Cardiac muscle cell (in vitro differentiated cells and primary cell): ENCODE measurements at regions not wholly inside any gene's neighbourhood (a gene's known extent, or its start where the extent isn't known, plus 50 kb on each side); places are given as distances from the start of the nearest gene placed in this dataset.

Source experiments
- DNase-seq, 2 donors: peaks; one replicate each; pipeline versions ENCODE4 v3.0.0 to v3.0.0-alpha.2; 2010 to 2017; ENCODE audit warnings: low read depth in 1 of 2, low spot score in 1 of 2
- H3K27ac ChIP-seq: fragments of 200-600 bp; sonication (generic); 2 replicates; pipeline ENCODE4 v1.5.1; 2016
- H3K27me3 ChIP-seq: fragments of 200-600 bp; sonication (generic); 2 replicates; pipeline ENCODE4 v1.6.0; 2016; ENCODE audit warnings: control low read depth
- H3K36me3 ChIP-seq: fragments of 200-600 bp; sonication (generic); 2 replicates; pipeline ENCODE4 v1.5.1; 2016; ENCODE audit warnings: control low read depth
- H3K4me1 ChIP-seq: fragments of 200-600 bp; sonication (generic); 2 replicates; pipeline ENCODE4 v1.8.1; 2017; ENCODE audit warnings: low read depth, mild to moderate bottlenecking, mixed run types
- H3K4me3 ChIP-seq: fragments of 200-600 bp; sonication (generic); 2 replicates; pipeline ENCODE4 v1.5.1; 2016; ENCODE audit warnings: mild to moderate bottlenecking
- H3K9me3 ChIP-seq: fragments of 200-600 bp; sonication (generic); 2 replicates; pipeline ENCODE4 v1.5.1; 2017; ENCODE audit warnings: low read depth, mild to moderate bottlenecking, control low read depth
- TF ChIP-seq, protein P1 (sequence below): IDR thresholded peaks from 2 replicates; pipeline ENCODE4 v1.5.1; 2012; ENCODE audit warnings: low read depth, mild to moderate bottlenecking, low read length

DNA sequence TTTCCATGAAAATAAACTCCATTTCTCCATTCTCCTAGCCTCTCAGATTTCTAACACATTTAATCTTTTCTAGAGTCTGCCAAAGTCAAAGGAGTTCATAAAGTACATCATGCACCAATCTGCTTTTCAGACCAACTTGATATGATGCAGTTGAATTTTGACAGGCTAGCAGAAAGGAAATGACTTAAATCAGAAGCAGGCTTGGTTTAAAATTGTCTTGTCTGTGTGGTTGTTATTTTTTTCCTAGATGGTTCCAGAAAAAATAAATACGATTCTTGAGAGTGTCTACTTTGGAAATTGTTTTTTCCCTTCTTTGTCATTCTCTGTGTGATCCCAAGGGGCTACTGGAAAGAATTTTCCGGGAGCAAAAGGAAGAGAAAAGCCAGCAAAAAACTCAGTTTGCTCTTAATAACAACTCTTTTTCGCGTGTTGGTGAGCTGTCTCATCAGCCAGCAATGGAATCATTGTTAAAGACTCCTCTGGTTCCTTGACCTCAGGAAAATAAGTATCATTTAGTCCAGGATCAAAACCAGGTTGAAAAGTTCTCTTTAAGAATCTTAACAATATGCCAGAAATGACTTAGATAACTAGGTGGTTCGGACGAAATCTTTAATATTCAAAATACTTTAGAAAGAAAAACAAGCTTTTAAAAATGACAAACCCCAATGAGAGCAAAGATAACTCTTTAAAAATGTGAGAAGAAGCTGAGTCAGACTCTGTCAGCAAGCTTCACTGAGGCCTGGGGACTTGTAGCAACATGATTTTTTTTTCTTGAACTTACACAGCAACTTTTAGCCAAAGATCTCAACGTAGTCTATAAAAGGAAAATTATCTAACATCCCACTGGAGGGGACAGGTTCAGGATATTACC lies 49.7 kb upstream of the GAB1 start:
- TF ChIP-seq, protein P1, sequence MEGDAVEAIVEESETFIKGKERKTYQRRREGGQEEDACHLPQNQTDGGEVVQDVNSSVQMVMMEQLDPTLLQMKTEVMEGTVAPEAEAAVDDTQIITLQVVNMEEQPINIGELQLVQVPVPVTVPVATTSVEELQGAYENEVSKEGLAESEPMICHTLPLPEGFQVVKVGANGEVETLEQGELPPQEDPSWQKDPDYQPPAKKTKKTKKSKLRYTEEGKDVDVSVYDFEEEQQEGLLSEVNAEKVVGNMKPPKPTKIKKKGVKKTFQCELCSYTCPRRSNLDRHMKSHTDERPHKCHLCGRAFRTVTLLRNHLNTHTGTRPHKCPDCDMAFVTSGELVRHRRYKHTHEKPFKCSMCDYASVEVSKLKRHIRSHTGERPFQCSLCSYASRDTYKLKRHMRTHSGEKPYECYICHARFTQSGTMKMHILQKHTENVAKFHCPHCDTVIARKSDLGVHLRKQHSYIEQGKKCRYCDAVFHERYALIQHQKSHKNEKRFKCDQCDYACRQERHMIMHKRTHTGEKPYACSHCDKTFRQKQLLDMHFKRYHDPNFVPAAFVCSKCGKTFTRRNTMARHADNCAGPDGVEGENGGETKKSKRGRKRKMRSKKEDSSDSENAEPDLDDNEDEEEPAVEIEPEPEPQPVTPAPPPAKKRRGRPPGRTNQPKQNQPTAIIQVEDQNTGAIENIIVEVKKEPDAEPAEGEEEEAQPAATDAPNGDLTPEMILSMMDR, result no peak
- no peaks in the 10 kb centered on the region for H3K4me1 ChIP-seq
- DNase-seq, result peak in 1 of 2 donors; percentile 51
- no peak overlapping the region for H3K4me3 ChIP-seq
- H3K27ac ChIP-seq, result no peak overlapping the region
- no peaks in the 10 kb centered on the region for H3K36me3 ChIP-seq
- no peaks in the 10 kb centered on the region for H3K27me3 ChIP-seq
- no peaks in the 10 kb centered on the region for H3K9me3 ChIP-seq
